Naive thymus-derived CD8-positive, alpha-beta T cell (primary cell): ENCODE measurements at regions not wholly inside any gene's neighbourhood (a gene's known extent, or its start where the extent isn't known, plus 50 kb on each side); places are given as distances from the start of the nearest gene placed in this dataset.
A peak's percentile ranks its signal among the peaks of the same experiment; 100 is the strongest.

Experiments used
- ATAC-seq, 2 donors: fragments of 150-1000 bp; cut with Tn5 transposase in 1 of 2; sonication (Bioruptor Pico), chemical (Tn5 transposase) in 1 of 2; 1 replicate in 1 of 2; 2 replicates in 1 of 2; pipeline ENCODE4 v1.10.0; 2021; ENCODE audit warnings: mild to moderate bottlenecking in 2 of 2, moderate library complexity in 2 of 2
- POLR2A ChIA-PET: fragments of 350-600 bp; sonication (Branson Sonifier 250); formaldehyde crosslinking; loops from one replicate; lab custom pipeline; 2021; ENCODE audit warnings: antibody characterized with exemption; lab: Charles Lee
- DNase-seq, 10 donors: peaks; one replicate each; pipeline versions ENCODE4 v3.0.0 to v3.0.0-alpha.2; 2020 to 2022
- H3K27ac Mint-ChIP-seq, 10 donors: one replicate each; pipeline ENCODE4 v1.8.0; 2020 to 2022; ENCODE audit warnings: mild to moderate bottlenecking in 10 of 10, mixed read lengths in 10 of 10, moderate library complexity in 4 of 10, inconsistent platforms in 1 of 10
- H3K27me3 Mint-ChIP-seq, 5 donors: one replicate each; pipeline ENCODE4 v1.8.0; 2021 to 2022; ENCODE audit warnings: mixed read lengths in 5 of 5
- H3K36me3 Mint-ChIP-seq, 3 donors: one replicate each; pipeline ENCODE4 v1.8.0; 2020 to 2022; ENCODE audit warnings: mixed read lengths in 3 of 3, mild to moderate bottlenecking in 2 of 3, inconsistent platforms in 1 of 3
- H3K4me1 Mint-ChIP-seq, 4 donors: one replicate each; pipeline ENCODE4 v1.8.0; 2021 to 2022; ENCODE audit warnings: mixed read lengths in 4 of 4
- H3K4me3 Mint-ChIP-seq, 10 donors: one replicate each; pipeline ENCODE4 v1.8.0; 2020 to 2022; ENCODE audit warnings: mild to moderate bottlenecking in 10 of 10, mixed read lengths in 10 of 10, moderate library complexity in 6 of 10, inconsistent platforms in 1 of 10
- H3K9me3 Mint-ChIP-seq, 9 donors: one replicate each; pipeline ENCODE4 v1.8.0; 2020 to 2022; ENCODE audit warnings: mixed read lengths in 9 of 9, mild to moderate bottlenecking in 3 of 9, inconsistent platforms in 1 of 9, moderate library complexity in 1 of 9

GRCh38 chr2:61694312-61695274, 156.4 kb upstream of the XPO1 start:
- Mint-ChIP-seq H3K9me3 (no peaks in the 10 kb centered on the region), H3K4me3 (peak overlapping the region; percentile 82 to 97 (median 91)), H3K4me1 (peaks cover 4 to 13% (median 12%) of the 10 kb centered on the region in 4 donors), H3K27ac (peak overlapping the region; percentile 21 to 94 (median 90)), H3K36me3 (no peaks in the 10 kb centered on the region), H3K27me3 (peaks cover 0 to 2% (median 0%) of the 10 kb centered on the region in 5 donors)
- POLR2A ChIA-PET: interaction anchor here (0.6 to 0.7 kb wide), 2 partner anchors 156 kb away, joined by 3 read pairs; partner anchors contain the start of gene XPO1
- DNase-seq (peak; percentile 62 to 90 (median 83)), ATAC-seq (peak; percentile 85 to 88)

DNA sequence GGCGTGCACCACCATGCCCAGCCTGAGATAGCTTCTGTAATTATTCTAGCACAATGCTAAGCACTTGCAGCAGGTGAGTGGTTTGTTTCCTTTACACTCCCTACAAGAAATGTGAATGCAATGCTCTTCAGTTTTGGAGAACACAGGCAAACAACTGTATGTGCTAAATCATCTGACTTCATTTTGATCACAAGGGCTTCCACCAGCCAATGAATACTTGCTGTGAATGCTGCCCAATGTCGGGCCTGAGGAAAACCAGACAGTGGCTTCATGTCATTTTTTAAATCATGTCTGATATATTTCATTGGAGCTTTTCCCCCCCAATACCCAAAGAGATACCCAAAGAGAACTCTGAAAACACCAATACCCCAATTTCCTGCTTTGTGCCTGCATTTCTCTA, 155.6 kb upstream of the XPO1 start:
- Mint-ChIP-seq H3K36me3 (no peaks in the 10 kb centered on the region), H3K4me3 (peak overlapping the region; percentile 82 to 97 (median 91)), H3K9me3 (no peaks in the 10 kb centered on the region), H3K27me3 (peaks cover 0 to 2% (median 0%) of the 10 kb centered on the region in 5 donors), H3K27ac (peak overlapping the region; percentile 21 to 92 (median 90)), H3K4me1 (peaks cover 4 to 15% (median 12%) of the 10 kb centered on the region in 4 donors)
- ATAC-seq (peak in 1 of 2 donors; percentile 18), DNase-seq (peak in 3 of 10 donors; percentile 8 to 14 (median 10))
- POLR2A ChIA-PET: interaction anchor here (0.7 kb wide), 1 partner anchor 155 kb away, joined by 3 read pairs; the partner anchor contains the start of gene XPO1

GRCh38 chr2:61690078-61690596, 152.0 kb upstream of the XPO1 start:
- H3K27ac Mint-ChIP-seq: no peak overlapping the region
- no peak overlapping the region for H3K4me3 Mint-ChIP-seq
- no peaks in the 10 kb centered on the region for H3K9me3 Mint-ChIP-seq
- no peak for ATAC-seq
- no peaks in the 10 kb centered on the region for H3K27me3 Mint-ChIP-seq
- POLR2A ChIA-PET: no interaction called here
- no peak for DNase-seq
- no peaks in the 10 kb centered on the region for H3K36me3 Mint-ChIP-seq
- H3K4me1 Mint-ChIP-seq: peaks cover 1 to 12% (median 10%) of the 10 kb centered on the region in 4 donors

GRCh38 chr2:61689568-61689967, 151.4 kb upstream of the XPO1 start:
- H3K27ac Mint-ChIP-seq: peak overlapping the region in 1 of 10 donors; percentile 51
- no peaks in the 10 kb centered on the region for H3K27me3 Mint-ChIP-seq
- ATAC-seq: no peak
- H3K4me3 Mint-ChIP-seq: no peak overlapping the region
- H3K36me3 Mint-ChIP-seq: no peaks in the 10 kb centered on the region
- no peaks in the 10 kb centered on the region for H3K9me3 Mint-ChIP-seq
- no peak for DNase-seq
- H3K4me1 Mint-ChIP-seq: peaks cover 1 to 11% (median 8%) of the 10 kb centered on the region in 4 donors
- POLR2A ChIA-PET: no interaction called here

DNA sequence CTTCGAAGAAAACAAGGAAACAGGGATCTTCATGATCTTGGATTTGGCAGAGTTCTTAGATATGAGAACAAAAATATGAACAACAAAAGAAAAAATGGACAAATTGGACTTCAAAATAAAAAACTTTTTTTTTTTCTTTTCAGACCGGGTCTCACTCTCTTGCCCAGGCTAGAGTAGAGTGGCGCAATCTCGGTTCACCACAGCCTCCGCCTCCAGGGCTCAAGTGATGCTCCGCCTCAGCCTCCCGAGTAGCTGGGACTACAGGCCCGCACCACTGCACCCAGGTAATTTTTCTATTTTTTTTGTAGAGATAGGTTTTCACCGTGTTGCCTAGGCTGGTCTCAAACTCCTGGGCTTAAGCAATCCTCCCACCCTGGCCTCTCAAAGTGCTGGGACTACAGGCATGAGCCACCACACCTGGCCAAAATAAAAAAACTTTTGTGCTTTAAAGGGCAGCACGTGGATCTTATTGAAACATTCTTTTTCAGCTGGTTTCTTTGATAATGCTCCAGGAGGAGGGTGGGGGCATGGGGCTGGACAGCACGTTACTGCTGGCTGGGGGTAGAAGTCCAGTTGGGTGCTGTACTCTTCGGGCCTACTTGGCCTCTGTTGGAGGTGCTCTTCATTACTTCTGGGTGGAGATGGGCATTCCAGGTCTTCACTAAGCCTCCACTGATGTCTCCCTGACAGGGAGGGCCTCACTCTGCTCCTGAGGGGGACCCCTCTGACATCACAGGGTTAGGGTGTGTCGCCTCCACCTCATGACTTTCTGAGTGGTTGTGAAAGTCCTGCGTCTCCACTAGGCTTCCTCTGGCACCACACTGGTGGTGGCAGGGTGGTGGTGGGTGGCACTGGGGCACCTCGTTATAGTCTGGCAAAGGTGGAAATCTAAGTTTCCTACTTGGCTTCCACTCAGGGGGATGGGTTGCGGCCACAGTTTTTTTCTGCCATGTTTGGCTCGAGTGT, 150.5 kb upstream of the XPO1 start:
- Mint-ChIP-seq H3K36me3 (no peaks in the 10 kb centered on the region), H3K27me3 (peaks cover 0 to 1% (median 0%) of the 10 kb centered on the region in 5 donors), H3K9me3 (no peaks in the 10 kb centered on the region), H3K4me1 (peaks cover 0 to 3% (median 1%) of the 10 kb centered on the region in 4 donors), H3K27ac (peak overlapping the region in 1 of 10 donors; percentile 44), H3K4me3 (no peak overlapping the region)
- no peak for ATAC-seq
- POLR2A ChIA-PET: no interaction called here
- DNase-seq: no peak

GRCh38 chr2:61679096-61679495, 140.9 kb upstream of the XPO1 start:
- no peak overlapping the region for H3K4me3 Mint-ChIP-seq
- DNase-seq (no peak), ATAC-seq (no peak)
- H3K4me1 Mint-ChIP-seq: no peaks in the 10 kb centered on the region
- peaks cover 0 to 4% (median 0%) of the 10 kb centered on the region in 5 donors for H3K27me3 Mint-ChIP-seq
- POLR2A ChIA-PET: no interaction called here
- H3K9me3 Mint-ChIP-seq: peaks cover 11 to 35% (median 24%) of the 10 kb centered on the region in 9 donors
- H3K27ac Mint-ChIP-seq: no peak overlapping the region
- peaks cover 0 to 28% (median 11%) of the 10 kb centered on the region in 3 donors for H3K36me3 Mint-ChIP-seq

- H3K27me3 Mint-ChIP-seq: peaks cover 0 to 1% (median 0%) of the 10 kb centered on the region in 5 donors
- H3K4me3 Mint-ChIP-seq: no peak overlapping the region
- H3K4me1 Mint-ChIP-seq: no peaks in the 10 kb centered on the region
- POLR2A ChIA-PET: no interaction called here
- DNase-seq (no peak), ATAC-seq (no peak)
- H3K9me3 Mint-ChIP-seq: peaks cover 12 to 38% (median 27%) of the 10 kb centered on the region in 9 donors
- peaks cover 0 to 29% (median 14%) of the 10 kb centered on the region in 3 donors for H3K36me3 Mint-ChIP-seq
- no peak overlapping the region for H3K27ac Mint-ChIP-seq
These were observed 139.8 kb upstream of the XPO1 start for GRCh38 chr2:61677942-61678341.

DNA sequence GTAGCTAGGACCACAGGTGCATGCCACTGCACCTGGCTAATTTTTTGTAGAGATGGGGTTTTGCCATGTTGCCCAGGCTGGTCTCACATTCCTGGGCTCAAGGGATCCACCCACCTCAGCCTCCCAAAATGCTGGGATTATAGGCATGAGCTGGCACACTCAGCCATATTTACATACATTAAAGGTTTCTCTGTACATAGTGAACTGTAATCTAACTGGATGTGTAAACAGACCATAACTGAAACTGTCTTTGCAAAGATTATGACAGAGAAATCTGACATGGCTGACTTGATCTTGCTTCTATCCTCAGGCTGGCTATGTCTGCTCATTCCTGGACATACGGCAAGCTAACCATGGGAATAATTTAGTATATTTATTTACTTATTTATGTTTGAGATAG, 139.2 kb upstream of the XPO1 start:
- H3K4me1 Mint-ChIP-seq: no peaks in the 10 kb centered on the region
- no peak overlapping the region for H3K4me3 Mint-ChIP-seq
- H3K9me3 Mint-ChIP-seq: peaks cover 12 to 38% (median 27%) of the 10 kb centered on the region in 9 donors
- ATAC-seq: no peak
- peaks cover 0 to 1% (median 0%) of the 10 kb centered on the region in 5 donors for H3K27me3 Mint-ChIP-seq
- peaks cover 0 to 29% (median 14%) of the 10 kb centered on the region in 3 donors for H3K36me3 Mint-ChIP-seq
- no peak overlapping the region for H3K27ac Mint-ChIP-seq
- POLR2A ChIA-PET: no interaction called here
- no peak for DNase-seq

- peaks cover 12 to 38% (median 27%) of the 10 kb centered on the region in 9 donors for H3K9me3 Mint-ChIP-seq
- DNase-seq (no peak), ATAC-seq (no peak)
- H3K4me3 Mint-ChIP-seq: no peak overlapping the region
- H3K4me1 Mint-ChIP-seq: peaks cover 7 to 19% (median 17%) of the 10 kb centered on the region in 4 donors
- no peak overlapping the region for H3K27ac Mint-ChIP-seq
- POLR2A ChIA-PET: no interaction called here
- peaks cover 0 to 29% (median 14%) of the 10 kb centered on the region in 3 donors for H3K36me3 Mint-ChIP-seq
- H3K27me3 Mint-ChIP-seq: peaks cover 0 to 1% (median 0%) of the 10 kb centered on the region in 5 donors
These were observed 137.0 kb upstream of the XPO1 start for GRCh38 chr2:61675204-61675603.

- H3K36me3 Mint-ChIP-seq: peaks cover 0 to 25% (median 14%) of the 10 kb centered on the region in 3 donors
- ATAC-seq (no peak), DNase-seq (no peak)
- H3K27me3 Mint-ChIP-seq: peaks cover 0 to 3% (median 0%) of the 10 kb centered on the region in 5 donors
- POLR2A ChIA-PET: no interaction called here
- H3K9me3 Mint-ChIP-seq: peaks cover 12 to 28% (median 22%) of the 10 kb centered on the region in 9 donors
- peak overlapping the region in 9 of 10 donors; percentile 28 to 90 (median 83) for H3K27ac Mint-ChIP-seq
- H3K4me3 Mint-ChIP-seq: peak overlapping the region in 7 of 10 donors; percentile 1 to 76 (median 50)
- H3K4me1 Mint-ChIP-seq: peaks cover 7 to 20% (median 17%) of the 10 kb centered on the region in 4 donors
These were observed 133.6 kb upstream of the XPO1 start for GRCh38 chr2:61671561-61672315.
